ENCODE measurements at regions not wholly inside any gene's neighbourhood (a gene's known extent, or its start where the extent isn't known, plus 50 kb on each side); places are given as distances from the start of the nearest gene placed in this dataset.

DNA sequence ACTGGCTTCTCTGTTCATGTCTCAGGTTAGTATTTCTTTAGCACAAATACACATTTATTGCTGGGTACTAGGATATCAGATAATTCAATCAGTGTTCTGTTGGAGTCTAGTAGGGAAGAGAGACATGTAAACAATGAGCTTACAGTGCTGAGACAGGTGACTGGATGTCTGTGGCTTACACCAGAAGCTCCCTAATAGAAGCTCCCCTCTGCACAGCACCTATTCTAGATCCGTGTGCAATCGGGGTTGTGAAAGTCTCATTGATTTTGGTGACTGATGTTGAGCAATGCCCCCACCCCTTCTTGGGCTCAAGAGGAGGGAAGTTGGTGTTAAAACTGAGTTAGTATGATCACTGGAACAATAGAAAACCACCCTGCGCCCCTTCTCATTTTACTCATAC is 279.2 kb downstream of the RPS6KC1 start:
- no peak overlapping the region for H3K4me3 ChIP-seq
- H3K4me1 ChIP-seq (ENCODE audit: control insufficient read depth in 1 of 2, low read depth in 2 of 2) = peaks cover 0 to 3% of the 10 kb centered on the region in 2 donors
- ATAC-seq (ENCODE audit: insufficient number of reproducible peaks, low FRiP score, low read depth) (no peak), DNase-seq (ENCODE audit: low spot score) (no peak)
- H3K36me3 ChIP-seq = no peaks in the 10 kb centered on the region
- no peaks in the 10 kb centered on the region for H3K9me3 ChIP-seq
- no peaks in the 10 kb centered on the region for H3K27me3 ChIP-seq (replicated peaks; ENCODE audit: insufficient read depth)
- no peak overlapping the region for H3K27ac ChIP-seq
- TF ChIP-seq, protein P1, sequence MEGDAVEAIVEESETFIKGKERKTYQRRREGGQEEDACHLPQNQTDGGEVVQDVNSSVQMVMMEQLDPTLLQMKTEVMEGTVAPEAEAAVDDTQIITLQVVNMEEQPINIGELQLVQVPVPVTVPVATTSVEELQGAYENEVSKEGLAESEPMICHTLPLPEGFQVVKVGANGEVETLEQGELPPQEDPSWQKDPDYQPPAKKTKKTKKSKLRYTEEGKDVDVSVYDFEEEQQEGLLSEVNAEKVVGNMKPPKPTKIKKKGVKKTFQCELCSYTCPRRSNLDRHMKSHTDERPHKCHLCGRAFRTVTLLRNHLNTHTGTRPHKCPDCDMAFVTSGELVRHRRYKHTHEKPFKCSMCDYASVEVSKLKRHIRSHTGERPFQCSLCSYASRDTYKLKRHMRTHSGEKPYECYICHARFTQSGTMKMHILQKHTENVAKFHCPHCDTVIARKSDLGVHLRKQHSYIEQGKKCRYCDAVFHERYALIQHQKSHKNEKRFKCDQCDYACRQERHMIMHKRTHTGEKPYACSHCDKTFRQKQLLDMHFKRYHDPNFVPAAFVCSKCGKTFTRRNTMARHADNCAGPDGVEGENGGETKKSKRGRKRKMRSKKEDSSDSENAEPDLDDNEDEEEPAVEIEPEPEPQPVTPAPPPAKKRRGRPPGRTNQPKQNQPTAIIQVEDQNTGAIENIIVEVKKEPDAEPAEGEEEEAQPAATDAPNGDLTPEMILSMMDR (IDR thresholded peaks at IDR 0.05) = no peak

DNA sequence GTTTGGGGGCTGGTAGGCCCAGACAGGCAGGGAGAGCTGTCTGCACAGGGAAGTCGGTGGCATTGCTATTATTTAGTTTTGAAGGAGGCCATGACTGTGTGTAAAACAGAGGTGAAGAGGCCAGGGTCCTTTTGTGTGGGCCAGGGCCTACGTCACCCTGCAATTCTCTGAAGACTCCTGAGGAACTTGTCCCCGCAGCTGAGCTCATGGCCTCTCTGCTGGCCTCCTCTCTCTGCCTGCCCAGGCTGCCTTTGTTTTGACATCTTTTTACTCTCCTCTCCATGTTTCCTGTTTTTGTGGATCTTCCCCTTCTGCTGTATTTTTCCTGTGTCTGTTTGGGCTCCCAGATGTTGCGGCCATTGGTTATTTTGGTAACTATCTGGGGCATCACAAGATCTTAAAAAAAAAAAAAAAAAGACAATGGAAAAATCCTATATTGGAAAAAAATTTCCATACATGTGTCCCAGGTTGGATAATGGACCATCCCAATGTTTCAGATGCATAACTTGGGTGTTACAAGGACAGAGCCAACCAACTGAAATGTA is 280.7 kb downstream of the RPS6KC1 start:
- no peak overlapping the region for H3K27ac ChIP-seq
- ATAC-seq (ENCODE audit: insufficient number of reproducible peaks, low FRiP score, low read depth) (no peak), DNase-seq (ENCODE audit: low spot score) (no peak)
- no peaks in the 10 kb centered on the region for H3K36me3 ChIP-seq
- no peak overlapping the region for H3K4me3 ChIP-seq
- no peaks in the 10 kb centered on the region for H3K9me3 ChIP-seq
- peaks cover 0 to 3% of the 10 kb centered on the region in 2 donors for H3K4me1 ChIP-seq (ENCODE audit: control insufficient read depth in 1 of 2, low read depth in 2 of 2)
- no peaks in the 10 kb centered on the region for H3K27me3 ChIP-seq (replicated peaks; ENCODE audit: insufficient read depth)
- TF ChIP-seq, protein P1 (IDR thresholded peaks at IDR 0.05) = no peak

DNA sequence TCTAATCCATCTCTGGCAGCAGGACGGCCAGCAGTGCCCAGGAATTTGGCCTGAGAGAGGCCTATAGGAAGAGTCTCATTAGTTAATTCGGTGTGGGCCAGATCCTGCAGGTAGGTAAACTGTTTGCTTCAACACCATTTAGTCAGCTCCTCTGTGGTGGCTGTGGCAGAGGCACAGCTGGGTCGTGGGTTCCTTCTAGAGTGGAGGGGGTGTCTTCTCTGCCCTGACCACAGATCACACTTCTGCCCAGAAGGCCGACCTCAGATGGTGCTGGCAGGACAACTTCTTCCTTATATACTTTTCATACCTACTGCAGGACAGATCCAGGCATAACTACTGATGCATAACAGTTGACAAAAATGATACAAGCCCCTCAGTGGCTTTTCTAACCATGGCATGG is 281.4 kb downstream of the RPS6KC1 start:
- Histone ChIP-seq H3K27ac (no peak overlapping the region), H3K27me3 (replicated peaks; ENCODE audit: insufficient read depth) (no peaks in the 10 kb centered on the region), H3K9me3 (no peaks in the 10 kb centered on the region), H3K4me1 (ENCODE audit: control insufficient read depth in 1 of 2, low read depth in 2 of 2) (no peaks in the 10 kb centered on the region), H3K36me3 (no peaks in the 10 kb centered on the region), H3K4me3 (no peak overlapping the region)
- TF ChIP-seq, protein P1 (IDR thresholded peaks at IDR 0.05) = no peak
- DNase-seq (ENCODE audit: low spot score) (no peak), ATAC-seq (ENCODE audit: insufficient number of reproducible peaks, low FRiP score, low read depth) (no peak)

DNA sequence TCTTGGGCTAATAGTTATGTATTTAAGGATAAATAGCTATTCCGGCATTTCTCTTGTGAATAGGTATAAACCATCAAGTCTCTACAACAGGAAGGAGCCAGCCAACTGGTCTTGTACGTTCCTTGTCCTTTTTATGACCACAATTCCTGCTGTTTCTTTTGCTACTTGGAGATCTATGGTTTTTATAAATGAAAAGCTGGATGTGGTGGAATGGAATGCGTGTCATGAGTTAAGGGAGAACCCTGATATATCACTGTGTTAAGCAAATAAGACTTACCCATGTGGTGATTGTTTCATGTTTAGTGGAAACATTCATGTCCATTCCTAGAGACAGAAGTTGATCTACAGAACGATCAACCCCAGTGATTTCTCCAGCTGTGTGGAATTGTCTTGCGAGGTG is 282.1 kb downstream of the RPS6KC1 start:
- H3K36me3 ChIP-seq = no peaks in the 10 kb centered on the region
- no peak overlapping the region for H3K27ac ChIP-seq
- ATAC-seq (ENCODE audit: insufficient number of reproducible peaks, low FRiP score, low read depth) (no peak), DNase-seq (ENCODE audit: low spot score) (no peak)
- no peak overlapping the region for H3K4me3 ChIP-seq
- H3K9me3 ChIP-seq = no peaks in the 10 kb centered on the region
- H3K27me3 ChIP-seq (replicated peaks; ENCODE audit: insufficient read depth) = no peaks in the 10 kb centered on the region
- TF ChIP-seq, protein P1 (IDR thresholded peaks at IDR 0.05) = no peak
- H3K4me1 ChIP-seq (ENCODE audit: control insufficient read depth in 1 of 2, low read depth in 2 of 2) = no peaks in the 10 kb centered on the region

DNA sequence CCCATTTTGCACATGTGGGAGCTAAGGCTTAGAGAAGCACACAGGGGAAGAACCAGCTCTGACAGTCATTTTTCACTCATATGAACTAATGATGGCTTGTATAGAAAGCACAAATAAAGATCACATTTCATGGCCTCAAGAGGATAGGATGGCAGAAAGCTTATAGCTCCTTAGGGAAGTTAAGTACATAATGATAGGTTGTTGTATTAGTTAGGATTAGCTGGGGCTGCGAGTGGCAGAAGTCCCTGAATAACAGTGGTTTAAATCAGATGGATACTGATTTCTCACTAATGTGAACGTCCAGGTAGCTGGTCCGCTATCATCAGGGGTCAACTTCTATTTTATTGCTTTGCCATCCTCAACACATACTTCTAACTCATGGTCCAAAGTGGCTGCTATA is 284.0 kb downstream of the RPS6KC1 start:
- no peaks in the 10 kb centered on the region for H3K4me1 ChIP-seq (ENCODE audit: control insufficient read depth in 1 of 2, low read depth in 2 of 2)
- H3K9me3 ChIP-seq = no peaks in the 10 kb centered on the region
- ATAC-seq (ENCODE audit: insufficient number of reproducible peaks, low FRiP score, low read depth) (no peak), DNase-seq (ENCODE audit: low spot score) (no peak)
- H3K27ac ChIP-seq = no peak overlapping the region
- TF ChIP-seq, protein P1 (IDR thresholded peaks at IDR 0.05) = no peak
- H3K27me3 ChIP-seq (replicated peaks; ENCODE audit: insufficient read depth) = no peaks in the 10 kb centered on the region
- H3K4me3 ChIP-seq = no peak overlapping the region
- H3K36me3 ChIP-seq = no peaks in the 10 kb centered on the region

Data from thoracic aorta (tissue), 2 donors.